GM12865 (cell line): ENCODE measurements at regions not wholly inside any gene's neighbourhood (a gene's known extent, or its start where the extent isn't known, plus 50 kb on each side); places are given as distances from the start of the nearest gene placed in this dataset.

ENCODE experiments used
- DNase-seq: peaks from one replicate; pipeline ENCODE4 v3.0.0; 2010; ENCODE audit warnings: low read depth
- H3K4me3 ChIP-seq: 2 replicates; pipeline ENCODE4 v1.5.1; 2011; ENCODE audit warnings: mild to moderate bottlenecking, low read depth, low read length, control low read depth
- TF ChIP-seq, protein P1 (sequence below): IDR thresholded peaks from 2 replicates; pipeline ENCODE4 v1.5.1; 2011; ENCODE audit warnings: low read length, control low read depth, low read depth, inconsistent platforms; ENCODE audit not compliant: insufficient read depth; ENCODE audit errors: missing control alignments

GRCh38 chr2:153308466-153308865, 170.1 kb downstream of the RPRM start:
- H3K4me3 ChIP-seq = no peak overlapping the region
- DNase-seq = no peak
- TF ChIP-seq, protein P1, sequence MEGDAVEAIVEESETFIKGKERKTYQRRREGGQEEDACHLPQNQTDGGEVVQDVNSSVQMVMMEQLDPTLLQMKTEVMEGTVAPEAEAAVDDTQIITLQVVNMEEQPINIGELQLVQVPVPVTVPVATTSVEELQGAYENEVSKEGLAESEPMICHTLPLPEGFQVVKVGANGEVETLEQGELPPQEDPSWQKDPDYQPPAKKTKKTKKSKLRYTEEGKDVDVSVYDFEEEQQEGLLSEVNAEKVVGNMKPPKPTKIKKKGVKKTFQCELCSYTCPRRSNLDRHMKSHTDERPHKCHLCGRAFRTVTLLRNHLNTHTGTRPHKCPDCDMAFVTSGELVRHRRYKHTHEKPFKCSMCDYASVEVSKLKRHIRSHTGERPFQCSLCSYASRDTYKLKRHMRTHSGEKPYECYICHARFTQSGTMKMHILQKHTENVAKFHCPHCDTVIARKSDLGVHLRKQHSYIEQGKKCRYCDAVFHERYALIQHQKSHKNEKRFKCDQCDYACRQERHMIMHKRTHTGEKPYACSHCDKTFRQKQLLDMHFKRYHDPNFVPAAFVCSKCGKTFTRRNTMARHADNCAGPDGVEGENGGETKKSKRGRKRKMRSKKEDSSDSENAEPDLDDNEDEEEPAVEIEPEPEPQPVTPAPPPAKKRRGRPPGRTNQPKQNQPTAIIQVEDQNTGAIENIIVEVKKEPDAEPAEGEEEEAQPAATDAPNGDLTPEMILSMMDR = no peak

DNA sequence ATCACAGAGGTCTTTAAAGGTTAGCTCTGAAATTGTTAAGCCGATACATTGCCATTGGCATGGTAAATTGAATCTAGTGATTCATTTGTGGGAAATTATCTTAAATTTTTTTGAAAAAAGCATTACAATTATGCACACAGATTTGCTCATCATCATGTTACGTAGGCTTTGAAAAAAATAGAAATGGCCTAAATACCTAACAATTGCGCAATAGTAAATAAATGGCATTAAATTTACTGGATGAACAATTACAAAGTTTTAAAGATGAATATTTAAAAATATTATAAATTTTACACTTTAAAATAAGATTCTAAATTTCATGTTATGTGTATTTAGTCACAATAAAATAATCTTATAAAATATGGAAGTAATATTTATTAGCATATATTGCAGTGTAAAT, 171.3 kb downstream of the RPRM start:
- no peak for DNase-seq
- TF ChIP-seq, protein P1 = no peak
- no peak overlapping the region for H3K4me3 ChIP-seq

DNA sequence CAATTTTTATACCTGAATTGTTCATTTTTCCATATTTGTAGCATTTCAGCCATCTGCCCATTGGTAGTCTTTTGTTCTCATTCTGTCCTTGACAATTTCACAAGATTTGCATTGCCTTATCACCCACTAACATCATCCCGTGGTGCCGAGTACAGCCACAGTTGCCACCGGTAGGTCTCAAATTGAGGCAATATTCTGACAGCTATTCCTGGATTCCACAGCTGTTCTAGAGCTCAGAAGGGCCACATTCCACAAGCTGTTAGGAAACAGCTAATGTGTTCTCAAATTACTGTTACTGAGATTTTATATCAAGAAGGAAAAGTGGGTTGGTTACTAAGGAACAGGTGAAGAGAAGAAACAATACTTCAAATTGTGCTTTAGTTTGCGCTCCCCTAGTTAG, 178.8 kb downstream of the RPRM start:
- TF ChIP-seq, protein P1 = no peak
- DNase-seq = no peak
- H3K4me3 ChIP-seq = no peak overlapping the region

GRCh38 chr2:153299217-153299616, 179.3 kb downstream of the RPRM start:
- DNase-seq = no peak
- TF ChIP-seq, protein P1 = no peak
- no peak overlapping the region for H3K4me3 ChIP-seq

- no peak overlapping the region for H3K4me3 ChIP-seq
- no peak for DNase-seq
- TF ChIP-seq, protein P1 = no peak
Observed at GRCh38 chr2:153294199-153294786, 184.3 kb downstream of the RPRM start.

DNA sequence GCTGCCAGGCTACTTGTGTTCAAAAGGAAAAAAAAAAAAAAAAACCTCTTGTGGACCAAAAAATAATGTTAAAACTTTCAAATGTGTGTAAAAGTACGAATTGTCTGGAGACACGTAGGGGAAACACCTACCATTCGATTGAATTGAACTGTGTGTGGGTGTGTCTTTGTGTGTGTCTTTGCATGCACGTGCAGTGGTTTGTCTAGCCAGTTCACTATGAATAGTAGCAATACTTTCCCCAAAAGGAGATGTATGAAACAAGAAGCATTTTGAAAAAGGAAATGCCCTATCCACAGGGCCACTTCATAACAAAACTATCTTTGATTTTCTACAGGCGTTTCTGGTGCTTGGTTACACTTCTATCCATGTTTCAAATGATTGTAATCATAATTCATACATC, 186.8 kb downstream of the RPRM start:
- H3K4me3 ChIP-seq = no peak overlapping the region
- no peak for DNase-seq
- TF ChIP-seq, protein P1 = no peak

DNA sequence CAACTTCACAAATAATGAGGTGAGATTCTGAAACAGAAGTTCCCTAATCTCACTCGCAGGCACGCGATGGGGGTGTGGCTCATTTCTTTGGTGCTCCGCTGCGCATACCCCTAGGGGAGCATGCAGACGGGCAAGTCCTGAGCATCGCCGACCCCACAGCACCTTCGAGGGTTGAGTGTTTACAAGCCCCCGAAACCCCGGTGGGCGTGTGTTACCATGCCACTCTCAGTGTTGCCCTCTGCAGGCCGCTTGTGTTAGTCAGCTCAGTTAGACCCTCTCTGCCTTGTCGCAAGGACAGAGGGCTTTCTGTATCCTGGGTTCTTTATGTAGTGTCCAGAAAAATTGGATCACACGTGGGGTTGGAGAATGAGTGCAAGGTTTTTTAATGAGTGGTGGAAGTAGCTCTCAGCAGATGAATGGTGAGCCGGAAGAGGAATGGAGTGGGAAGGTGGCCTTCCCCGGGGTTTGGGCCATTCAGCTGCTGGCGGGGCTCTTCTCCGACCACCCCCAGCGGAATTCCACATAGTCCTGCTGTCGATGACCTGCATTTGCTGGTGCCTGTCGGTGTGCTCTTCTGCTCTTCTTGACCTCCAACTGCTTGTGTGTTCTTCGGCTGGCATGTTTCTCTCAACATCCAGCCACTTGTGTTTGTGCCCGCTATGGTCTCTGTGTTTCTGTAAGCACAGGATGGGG, 191.3 kb downstream of the RPRM start:
- H3K4me3 ChIP-seq = no peak overlapping the region
- DNase-seq = no peak
- TF ChIP-seq, protein P1 = no peak
